ENCODE measurements at regions not wholly inside any gene's neighbourhood (a gene's known extent, or its start where the extent isn't known, plus 50 kb on each side); places are given as distances from the start of the nearest gene placed in this dataset.

GRCh38 chr1:14441302-14441741 is 157.2 kb upstream of the KAZN start:
- peak; percentile 75 for DNase-seq (ENCODE audit: low read depth)

GRCh38 chr1:14442669-14443068 is 155.8 kb upstream of the KAZN start:
- DNase-seq (ENCODE audit: low read depth), result no peak

- DNase-seq (ENCODE audit: low read depth), result peak; percentile 21
Measured at GRCh38 chr1:14443164-14443787, 155.2 kb upstream of the KAZN start.

- no peak for DNase-seq (ENCODE audit: low read depth)
Measured at GRCh38 chr1:14451217-14451616, 147.3 kb upstream of the KAZN start.

GRCh38 chr1:14452551-14452950 is 145.9 kb upstream of the KAZN start:
- no peak for DNase-seq (ENCODE audit: low read depth)

GRCh38 chr1:14460173-14460572 is 138.3 kb upstream of the KAZN start:
- DNase-seq (ENCODE audit: low read depth), result no peak

- DNase-seq (ENCODE audit: low read depth), result no peak
Measured at GRCh38 chr1:14462851-14463250, 135.6 kb upstream of the KAZN start.

GRCh38 chr1:14466006-14466405 is 132.5 kb upstream of the KAZN start:
- no peak for DNase-seq (ENCODE audit: low read depth)

GRCh38 chr1:14467112-14467511 is 131.4 kb upstream of the KAZN start:
- DNase-seq (ENCODE audit: low read depth), result no peak

- DNase-seq (ENCODE audit: low read depth), result no peak
Measured at GRCh38 chr1:14468751-14469150, 129.7 kb upstream of the KAZN start.

GRCh38 chr1:14470802-14471201 is 127.7 kb upstream of the KAZN start:
- no peak for DNase-seq (ENCODE audit: low read depth)

GRCh38 chr1:14474856-14475255 is 123.6 kb upstream of the KAZN start:
- no peak for DNase-seq (ENCODE audit: low read depth)

GRCh38 chr1:14476170-14476955 is 122.1 kb upstream of the KAZN start:
- DNase-seq (ENCODE audit: low read depth), result peak; percentile 6

- DNase-seq (ENCODE audit: low read depth), result no peak
Measured at GRCh38 chr1:14478120-14478519, 120.4 kb upstream of the KAZN start.

- peak; percentile 14 for DNase-seq (ENCODE audit: low read depth)
Measured at GRCh38 chr1:14479865-14480264, 118.6 kb upstream of the KAZN start.

- no peak for DNase-seq (ENCODE audit: low read depth)
Measured at GRCh38 chr1:14482784-14483450, 115.6 kb upstream of the KAZN start.

- no peak for DNase-seq (ENCODE audit: low read depth)
Measured at GRCh38 chr1:14485285-14485684, 113.2 kb upstream of the KAZN start.

GRCh38 chr1:14486401-14487201 is 111.9 kb upstream of the KAZN start:
- DNase-seq (ENCODE audit: low read depth), result peak; percentile 77

GRCh38 chr1:14487671-14488070 is 110.8 kb upstream of the KAZN start:
- peak; percentile 21 for DNase-seq (ENCODE audit: low read depth)

GRCh38 chr1:14494911-14495310 is 103.6 kb upstream of the KAZN start:
- DNase-seq (ENCODE audit: low read depth), result no peak

GRCh38 chr1:14495381-14495780 is 103.1 kb upstream of the KAZN start:
- no peak for DNase-seq (ENCODE audit: low read depth)

- DNase-seq (ENCODE audit: low read depth), result no peak
Measured at GRCh38 chr1:14495996-14496395, 102.5 kb upstream of the KAZN start.

Measured in EH (cell line).